Caco-2 (cell line): ENCODE measurements at regions not wholly inside any gene's neighbourhood (a gene's known extent, or its start where the extent isn't known, plus 50 kb on each side); places are given as distances from the start of the nearest gene placed in this dataset.

Experiments
- BruUV-seq: library from RNA; stranded (reverse); fragments of 400-500 nt; replicated peaks from 2 replicates; lab custom pipeline; 2021; lab: Mats Ljungman, UMichigan
- CTCF ChIA-PET: fragments of 300-600 bp; sonication (Branson Sonifier 250); formaldehyde crosslinking; loops from one replicate; lab custom pipeline; 2022; ENCODE audit warnings: antibody characterized with exemption; lab: Charles Lee
- POLR2A ChIA-PET: fragments of 300-600 bp; sonication (Branson Sonifier 250); formaldehyde crosslinking; loops from one replicate; lab custom pipeline; 2022; ENCODE audit warnings: antibody characterized with exemption; lab: Charles Lee
- DNase-seq, 2 experiments: peaks; one replicate each; pipeline versions ENCODE4 v3.0.0 to v3.0.0-alpha.2; 2020 to 2022
- H3K27me3 ChIP-seq: replicated peaks from 2 replicates; pipeline ENCODE4 v1.6.0; 2011; ENCODE audit warnings: low read length; ENCODE audit not compliant: control insufficient read depth, insufficient read depth
- H3K36me3 ChIP-seq: 2 replicates; pipeline ENCODE4 v1.5.1; 2011; ENCODE audit warnings: low read length; ENCODE audit not compliant: control insufficient read depth, insufficient read depth
- H3K4me1 ChIP-seq: fragments of 250-450 bp; sonication (Bioruptor Pico); 2 replicates; pipeline ENCODE4 v1.5.1; 2020; ENCODE audit warnings: mild to moderate bottlenecking
- H3K4me3 ChIP-seq: 2 replicates; pipeline ENCODE4 v1.5.1; 2011; ENCODE audit warnings: low read depth, mild to moderate bottlenecking, control low read depth, low read length
- H3K9me3 ChIP-seq: fragments of 250-450 bp; sonication (Bioruptor Pico); 2 replicates; pipeline ENCODE4 v1.5.1; 2020; ENCODE audit warnings: mild to moderate bottlenecking, moderate library complexity
- H3K27ac Mint-ChIP-seq: one replicate; pipeline ENCODE4 v1.8.0; 2022; ENCODE audit warnings: mixed read lengths; ENCODE audit not compliant: unreplicated experiment
- H3K27me3 Mint-ChIP-seq: one replicate; pipeline ENCODE4 v1.8.0; 2022; ENCODE audit warnings: mixed read lengths; ENCODE audit not compliant: insufficient read depth, unreplicated experiment
- H3K36me3 Mint-ChIP-seq: one replicate; pipeline ENCODE4 v1.8.0; 2022; ENCODE audit warnings: mild to moderate bottlenecking, mixed read lengths; ENCODE audit not compliant: insufficient read depth, unreplicated experiment
- H3K4me1 Mint-ChIP-seq: one replicate; pipeline ENCODE4 v1.8.0; 2022; ENCODE audit warnings: low read depth, mixed read lengths; ENCODE audit not compliant: unreplicated experiment
- H3K4me3 Mint-ChIP-seq: one replicate; pipeline ENCODE4 v1.8.0; 2022; ENCODE audit warnings: mild to moderate bottlenecking, moderate library complexity, mixed read lengths; ENCODE audit not compliant: unreplicated experiment
- H3K9me3 Mint-ChIP-seq: one replicate; pipeline ENCODE4 v1.8.0; 2022; ENCODE audit warnings: mixed read lengths; ENCODE audit not compliant: unreplicated experiment
- CTCF ChIP-seq, 2 experiments: fragments of 200-600 bp in 1 of 2; IDR thresholded peaks; 1 replicate in 1 of 2; 2 replicates in 1 of 2; pipeline versions ENCODE4 v1.5.1 to v1.8.0; 2011 to 2022; ENCODE audit warnings: antibody characterized with exemption in 1 of 2, control low read depth in 1 of 2, inconsistent platforms in 1 of 2, low read depth in 1 of 2, low read length in 1 of 2, mild to moderate bottlenecking in 1 of 2, moderate library complexity in 1 of 2; ENCODE audit not compliant: insufficient read depth in 1 of 2, severe bottlenecking in 1 of 2, unreplicated experiment in 1 of 2
- intact Hi-C: fragments of 100-400 bp; cut with micrococcal nuclease; formaldehyde crosslinking; loops from one replicate; pipeline ENCODE4 v1.10.0; 2022; ENCODE audit not compliant: unreplicated experiment

DNA sequence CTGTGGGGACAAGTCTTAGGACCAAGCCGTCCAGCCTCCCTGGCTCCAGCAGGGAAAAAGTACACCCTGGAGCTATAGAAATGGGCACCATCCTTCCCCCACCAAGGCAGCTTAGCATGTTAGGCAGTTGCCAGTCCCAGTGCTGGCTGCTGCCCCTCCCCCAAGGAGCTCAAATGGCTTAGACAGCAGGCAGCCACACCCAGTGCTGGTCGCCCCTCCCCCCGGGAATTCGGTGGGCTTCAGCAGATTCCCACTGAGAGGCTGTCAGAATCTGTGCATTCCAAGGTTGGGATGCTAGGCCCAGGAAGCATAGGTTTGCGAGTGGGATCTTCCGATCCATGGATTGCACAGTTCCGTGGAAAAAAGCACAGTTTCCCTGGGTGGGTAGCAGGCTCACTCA lies 105.2 kb upstream of the ITGA1 start:
- intact Hi-C loops: no loop called here

GRCh38 chr5:52684051-52684450 lies 103.7 kb upstream of the ITGA1 start:
- no peak for TF ChIP-seq CTCF (IDR thresholded peaks at IDR 0.05; ENCODE audit: insufficient read depth in 1 of 2, low read depth in 1 of 2, low read length in 1 of 2, severe bottlenecking in 1 of 2, unreplicated experiment in 1 of 2)
- Mint-ChIP-seq H3K36me3 (no peaks in the 10 kb centered on the region), H3K4me1 (no peaks in the 10 kb centered on the region), H3K27me3 (peaks cover 14% of the 10 kb centered on the region), H3K9me3 (no peaks in the 10 kb centered on the region), H3K4me3 (no peak overlapping the region), H3K27ac (no peak overlapping the region)
- Histone ChIP-seq H3K36me3 (no peaks in the 10 kb centered on the region), H3K4me3 (no peak overlapping the region), H3K4me1 (no peaks in the 10 kb centered on the region), H3K27me3 (no peaks in the 10 kb centered on the region), H3K9me3 (no peaks in the 10 kb centered on the region)
- intact Hi-C loops: no loop called here
- ChIA-PET CTCF (no interaction called here), POLR2A (no interaction called here)
- no peak for DNase-seq
- BruUV-seq: no TSS peak

More for the DNA sequence above, 105.2 kb upstream of the ITGA1 start:
- Mint-ChIP-seq H3K4me1 (no peaks in the 10 kb centered on the region), H3K27ac (no peak overlapping the region), H3K36me3 (no peaks in the 10 kb centered on the region), H3K4me3 (no peak overlapping the region), H3K9me3 (no peaks in the 10 kb centered on the region), H3K27me3 (peaks cover 14% of the 10 kb centered on the region)
- Histone ChIP-seq H3K27me3 (no peaks in the 10 kb centered on the region), H3K4me3 (no peak overlapping the region), H3K4me1 (no peaks in the 10 kb centered on the region), H3K36me3 (no peaks in the 10 kb centered on the region), H3K9me3 (no peaks in the 10 kb centered on the region)
- ChIA-PET CTCF (no interaction called here), POLR2A (no interaction called here)
- no peak for TF ChIP-seq CTCF (IDR thresholded peaks at IDR 0.05; ENCODE audit: insufficient read depth in 1 of 2, low read depth in 1 of 2, low read length in 1 of 2, severe bottlenecking in 1 of 2, unreplicated experiment in 1 of 2)
- DNase-seq: no peak
- no TSS peak for BruUV-seq

DNA sequence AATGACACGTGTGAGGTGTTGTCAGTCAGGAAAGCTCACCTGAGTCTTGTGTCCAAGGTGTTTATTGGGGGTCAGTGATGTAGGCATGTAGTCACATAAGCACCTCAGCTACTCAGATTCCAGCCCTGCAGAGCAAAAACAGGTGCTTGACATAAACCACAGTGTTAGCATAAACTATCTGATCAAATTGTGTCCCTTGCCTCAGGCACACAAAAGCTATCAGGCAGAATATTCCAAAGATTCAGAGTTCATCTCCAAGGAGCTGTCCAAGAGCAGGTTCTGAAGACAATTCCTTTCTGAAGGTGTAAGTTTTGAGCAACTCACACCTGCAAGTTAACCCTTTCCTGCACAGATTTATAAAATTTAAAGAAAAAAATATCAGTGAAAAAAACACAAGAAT lies 102.2 kb upstream of the ITGA1 start:
- no peak overlapping the region for H3K4me3 ChIP-seq
- TF ChIP-seq CTCF (IDR thresholded peaks at IDR 0.05; ENCODE audit: insufficient read depth in 1 of 2, low read depth in 1 of 2, low read length in 1 of 2, severe bottlenecking in 1 of 2, unreplicated experiment in 1 of 2): no peak

More for the DNA sequence above, 102.2 kb upstream of the ITGA1 start:
- Mint-ChIP-seq H3K4me3 (no peak overlapping the region), H3K27me3 (peaks cover 10% of the 10 kb centered on the region), H3K4me1 (peaks cover 5% of the 10 kb centered on the region), H3K9me3 (no peaks in the 10 kb centered on the region), H3K27ac (no peak overlapping the region), H3K36me3 (no peaks in the 10 kb centered on the region)
- ChIA-PET POLR2A (no interaction called here), CTCF (no interaction called here)
- Histone ChIP-seq H3K27me3 (no peaks in the 10 kb centered on the region), H3K9me3 (no peaks in the 10 kb centered on the region), H3K36me3 (no peaks in the 10 kb centered on the region), H3K4me1 (peaks cover 4% of the 10 kb centered on the region; the same call in 1 of the 2 replicates)
- intact Hi-C loops: no loop called here
- no TSS peak for BruUV-seq
- DNase-seq: peak in 1 of 2 experiments; percentile 37
